SH-SY5Y (cell line): ENCODE measurements at regions not wholly inside any gene's neighbourhood (a gene's known extent, or its start where the extent isn't known, plus 50 kb on each side); places are given as distances from the start of the nearest gene placed in this dataset.

ENCODE experiments used
- GATA2 ChIP-seq: IDR thresholded peaks from 2 replicates; pipeline ENCODE4 v1.6.1; 2011; ENCODE audit warnings: mild to moderate bottlenecking, low read depth, low read length
- GATA3 ChIP-seq: IDR thresholded peaks from 2 replicates; pipeline ENCODE4 v1.6.1; 2011; ENCODE audit warnings: low read depth, mild to moderate bottlenecking, low read length, moderate library complexity

- no peak for TF ChIP-seq GATA3
- TF ChIP-seq GATA2 = no peak
Measured at GRCh38 chr14:84777356-84777755, 752.6 kb upstream of the FLRT2 start.
